OCI-LY3 (cell line): ENCODE measurements at regions not wholly inside any gene's neighbourhood (a gene's known extent, or its start where the extent isn't known, plus 50 kb on each side); places are given as distances from the start of the nearest gene placed in this dataset.

ENCODE experiments used
- H2AFZ ChIP-seq: fragments of 200-600, 300-600 bp; shearing (Covaris generic); 2 replicates; pipeline ENCODE4 v1.6.0; 2014; ENCODE audit warnings: antibody characterized with exemption, low read depth, low read length
- H3K27ac ChIP-seq: fragments of 200-600, 300-600 bp; sonication (generic); 2 replicates; pipeline ENCODE4 v1.5.1; 2014; ENCODE audit warnings: mild to moderate bottlenecking, low read length, moderate library complexity, mixed read lengths
- H3K27me3 ChIP-seq: fragments of 200-600, 300-600 bp; sonication (generic); 2 replicates; pipeline ENCODE4 v1.6.1; 2014; ENCODE audit warnings: low read depth, low read length, mixed read lengths
- H3K36me3 ChIP-seq: fragments of 200-600, 300-600 bp; sonication (generic); replicated peaks from 2 replicates; pipeline ENCODE3; 2014; ENCODE audit warnings: low read depth, low read length, mixed read lengths
- H3K4me1 ChIP-seq: fragments of 300-600, 200-600 bp; sonication (generic); 2 replicates; pipeline ENCODE4 v1.6.1; 2014; ENCODE audit warnings: low read length, mixed read lengths
- H3K4me2 ChIP-seq: fragments of 200-600, 300-600 bp; sonication (generic); 2 replicates; pipeline ENCODE4 v1.6.1; 2014; ENCODE audit warnings: low read length, mixed read lengths
- H3K4me3 ChIP-seq: fragments of 300-600, 200-600 bp; sonication (generic); 2 replicates; pipeline ENCODE4 v1.5.1; 2014; ENCODE audit warnings: antibody characterized with exemption, mild to moderate bottlenecking, low read length, moderate library complexity
- H3K79me2 ChIP-seq: fragments of 300-600, 200-600 bp; shearing (Covaris generic); 2 replicates; pipeline ENCODE4 v1.6.1; 2014; ENCODE audit warnings: mild to moderate bottlenecking, low read length, mixed read lengths
- H3K9ac ChIP-seq: fragments of 300-600, 200-600 bp; shearing (Covaris generic); 2 replicates; pipeline ENCODE4 v1.6.0; 2014; ENCODE audit warnings: mild to moderate bottlenecking, low read length, moderate library complexity
- H3K9me3 ChIP-seq: fragments of 200-600, 300-600 bp; shearing (Covaris generic); 2 replicates; pipeline ENCODE4 v1.6.1; 2014; ENCODE audit warnings: low read length, mixed read lengths; ENCODE audit not compliant: insufficient read depth
- H4K20me1 ChIP-seq: fragments of 200-600, 300-600 bp; sonication (generic); 2 replicates; pipeline ENCODE4 v1.6.1; 2016; ENCODE audit warnings: low read length, mixed read lengths; ENCODE audit not compliant: insufficient read depth
- EZH2phosphoT487 ChIP-seq: fragments of 200-600 bp; shearing (Covaris generic); IDR thresholded peaks from 2 replicates; pipeline ENCODE4 v1.6.1; 2018; ENCODE audit warnings: antibody characterized with exemption, mixed run types, low read depth
- TF ChIP-seq, protein P1 (sequence below): fragments of 200-600, 300-600 bp; sonication (generic); IDR thresholded peaks from 2 replicates; pipeline ENCODE4 v1.5.1; 2014; ENCODE audit warnings: antibody characterized with exemption, low read length, low read depth

DNA sequence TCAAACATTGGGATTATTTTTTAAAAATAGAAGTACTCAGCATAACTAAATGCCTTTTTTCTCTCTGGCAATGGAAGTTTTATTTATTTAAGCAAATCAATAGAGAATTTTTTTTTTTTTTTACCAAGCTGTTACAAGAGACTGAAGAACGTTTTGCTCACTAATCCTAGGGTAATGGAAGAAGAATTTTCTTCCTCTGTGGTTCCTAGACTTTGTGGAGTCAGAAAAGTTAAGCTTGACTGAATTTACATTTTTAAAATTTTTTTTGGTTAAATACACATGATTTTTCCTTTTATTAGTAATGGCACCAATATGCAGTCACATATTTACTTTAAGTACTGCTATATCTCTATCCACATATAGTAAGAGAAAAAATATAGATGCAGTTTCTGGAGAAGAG, 189.8 kb downstream of the PCSK1 start:
- Histone ChIP-seq H3K4me1 (no peaks in the 10 kb centered on the region), H4K20me1 (no peaks in the 10 kb centered on the region), H3K27me3 (no peaks in the 10 kb centered on the region), H3K36me3 (no peaks in the 10 kb centered on the region), H3K27ac (no peak overlapping the region), H3K79me2 (no peaks in the 10 kb centered on the region), H3K4me3 (no peak overlapping the region), H3K9me3 (no peaks in the 10 kb centered on the region), H3K9ac (no peak overlapping the region), H3K4me2 (no peak overlapping the region), H2AFZ (no peak overlapping the region)
- TF ChIP-seq, protein P1, sequence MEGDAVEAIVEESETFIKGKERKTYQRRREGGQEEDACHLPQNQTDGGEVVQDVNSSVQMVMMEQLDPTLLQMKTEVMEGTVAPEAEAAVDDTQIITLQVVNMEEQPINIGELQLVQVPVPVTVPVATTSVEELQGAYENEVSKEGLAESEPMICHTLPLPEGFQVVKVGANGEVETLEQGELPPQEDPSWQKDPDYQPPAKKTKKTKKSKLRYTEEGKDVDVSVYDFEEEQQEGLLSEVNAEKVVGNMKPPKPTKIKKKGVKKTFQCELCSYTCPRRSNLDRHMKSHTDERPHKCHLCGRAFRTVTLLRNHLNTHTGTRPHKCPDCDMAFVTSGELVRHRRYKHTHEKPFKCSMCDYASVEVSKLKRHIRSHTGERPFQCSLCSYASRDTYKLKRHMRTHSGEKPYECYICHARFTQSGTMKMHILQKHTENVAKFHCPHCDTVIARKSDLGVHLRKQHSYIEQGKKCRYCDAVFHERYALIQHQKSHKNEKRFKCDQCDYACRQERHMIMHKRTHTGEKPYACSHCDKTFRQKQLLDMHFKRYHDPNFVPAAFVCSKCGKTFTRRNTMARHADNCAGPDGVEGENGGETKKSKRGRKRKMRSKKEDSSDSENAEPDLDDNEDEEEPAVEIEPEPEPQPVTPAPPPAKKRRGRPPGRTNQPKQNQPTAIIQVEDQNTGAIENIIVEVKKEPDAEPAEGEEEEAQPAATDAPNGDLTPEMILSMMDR, result no peak
- no peak for TF ChIP-seq EZH2phosphoT487

- no peaks in the 10 kb centered on the region for H3K9me3 ChIP-seq
These were observed 190.5 kb downstream of the PCSK1 start for GRCh38 chr5:96242571-96242970.

GRCh38 chr5:96236831-96237230, 196.2 kb downstream of the PCSK1 start:
- no peaks in the 10 kb centered on the region for H3K4me1 ChIP-seq
- H3K36me3 ChIP-seq, result no peaks in the 10 kb centered on the region
- H3K27me3 ChIP-seq, result no peaks in the 10 kb centered on the region
- no peak overlapping the region for H3K4me2 ChIP-seq
- H3K27ac ChIP-seq, result no peak overlapping the region
- TF ChIP-seq EZH2phosphoT487, result no peak
- TF ChIP-seq, protein P1, result no peak
- no peak overlapping the region for H3K4me3 ChIP-seq
- no peaks in the 10 kb centered on the region for H3K79me2 ChIP-seq
- no peaks in the 10 kb centered on the region for H4K20me1 ChIP-seq
- H2AFZ ChIP-seq, result no peak overlapping the region; the same call in 1 of the 2 replicates
- no peak overlapping the region for H3K9ac ChIP-seq
- H3K9me3 ChIP-seq, result no peaks in the 10 kb centered on the region

More at GRCh38 chr5:96242571-96242970, 190.5 kb downstream of the PCSK1 start:
- no peaks in the 10 kb centered on the region for H3K27me3 ChIP-seq
- no peak overlapping the region for H2AFZ ChIP-seq
- no peaks in the 10 kb centered on the region for H3K4me1 ChIP-seq
- H3K27ac ChIP-seq, result no peak overlapping the region
- H4K20me1 ChIP-seq, result no peaks in the 10 kb centered on the region
- H3K36me3 ChIP-seq, result no peaks in the 10 kb centered on the region
- TF ChIP-seq, protein P1, result no peak
- no peak for TF ChIP-seq EZH2phosphoT487
- no peak overlapping the region for H3K4me3 ChIP-seq
- no peaks in the 10 kb centered on the region for H3K79me2 ChIP-seq
- H3K9ac ChIP-seq, result no peak overlapping the region
- H3K4me2 ChIP-seq, result no peak overlapping the region

DNA sequence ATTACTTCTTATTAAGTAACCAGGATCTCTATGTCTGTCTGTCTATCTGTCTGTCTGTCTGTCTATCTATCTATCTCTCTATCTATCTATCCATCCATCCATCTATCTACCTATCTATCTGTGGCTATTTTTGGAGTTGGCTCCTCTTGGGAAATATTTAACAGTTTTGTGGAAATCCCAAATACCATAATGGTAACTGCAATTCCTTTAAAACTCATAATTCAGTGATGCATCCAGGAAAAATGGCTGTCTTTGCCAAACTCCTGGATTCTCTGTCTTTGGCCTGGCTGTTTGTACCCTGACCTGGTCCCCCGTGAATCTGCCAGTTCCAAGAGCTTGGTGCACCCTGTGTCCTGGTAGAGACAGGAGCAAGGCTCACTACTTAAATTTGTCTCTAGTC, 197.0 kb downstream of the PCSK1 start:
- no peaks in the 10 kb centered on the region for H3K79me2 ChIP-seq
- no peaks in the 10 kb centered on the region for H3K4me1 ChIP-seq
- H3K36me3 ChIP-seq, result no peaks in the 10 kb centered on the region
- no peak overlapping the region for H3K9ac ChIP-seq
- H3K4me3 ChIP-seq, result no peak overlapping the region
- H4K20me1 ChIP-seq, result no peaks in the 10 kb centered on the region
- H3K9me3 ChIP-seq, result no peaks in the 10 kb centered on the region
- no peak overlapping the region for H2AFZ ChIP-seq
- no peaks in the 10 kb centered on the region for H3K27me3 ChIP-seq
- TF ChIP-seq, protein P1, result no peak
- TF ChIP-seq EZH2phosphoT487, result no peak
- H3K4me2 ChIP-seq, result no peak overlapping the region
- H3K27ac ChIP-seq, result no peak overlapping the region
